Neural progenitor cell (in vitro differentiated cells): ENCODE measurements at regions not wholly inside any gene's neighbourhood (a gene's known extent, or its start where the extent isn't known, plus 50 kb on each side); places are given as distances from the start of the nearest gene placed in this dataset.

ENCODE experiments used
- CTCF ChIP-seq: fragments of 200-600 bp; sonication (generic); IDR thresholded peaks from 2 replicates; pipeline ENCODE4 v1.5.1; 2017; ENCODE audit warnings: antibody characterized with exemption, mild to moderate bottlenecking
- EZH2phosphoT487 ChIP-seq: fragments of 200-600 bp; sonication (generic); IDR thresholded peaks from 2 replicates; pipeline ENCODE4 v1.6.1; 2017; ENCODE audit warnings: antibody characterized with exemption

- TF ChIP-seq CTCF (no peak), EZH2phosphoT487 (no peak)
Observed at GRCh38 chr5:17832949-17833745, 198.9 kb downstream of the TAF11L14 start.
